Endothelial cell (in vitro differentiated cells): ENCODE measurements at regions not wholly inside any gene's neighbourhood (a gene's known extent, or its start where the extent isn't known, plus 50 kb on each side); places are given as distances from the start of the nearest gene placed in this dataset.

ENCODE experiments used
- DNase-seq: peaks from one replicate; pipeline ENCODE4 v3.0.0; 2021; ENCODE audit warnings: low spot score
- H3K27ac Mint-ChIP-seq: one replicate; pipeline ENCODE4 v1.8.0; 2021; ENCODE audit warnings: mixed read lengths, inconsistent platforms; ENCODE audit not compliant: unreplicated experiment
- H3K27me3 Mint-ChIP-seq: one replicate; pipeline ENCODE4 v1.8.0; 2021; ENCODE audit warnings: mild to moderate bottlenecking, moderate library complexity, mixed read lengths, inconsistent platforms; ENCODE audit not compliant: unreplicated experiment
- H3K36me3 Mint-ChIP-seq: one replicate; pipeline ENCODE4 v1.8.0; 2021; ENCODE audit warnings: mild to moderate bottlenecking, low read depth, mixed read lengths, inconsistent platforms; ENCODE audit not compliant: unreplicated experiment
- H3K4me1 Mint-ChIP-seq: one replicate; pipeline ENCODE4 v1.8.0; 2021; ENCODE audit warnings: mild to moderate bottlenecking, mixed read lengths, inconsistent platforms; ENCODE audit not compliant: unreplicated experiment
- H3K4me3 Mint-ChIP-seq: one replicate; pipeline ENCODE4 v1.8.0; 2021; ENCODE audit warnings: mild to moderate bottlenecking, mixed read lengths, inconsistent platforms; ENCODE audit not compliant: unreplicated experiment
- H3K9me3 Mint-ChIP-seq: one replicate; pipeline ENCODE4 v1.8.0; 2021; ENCODE audit warnings: mixed read lengths, inconsistent platforms; ENCODE audit not compliant: unreplicated experiment
- CTCF ChIP-seq: fragments of 200-600 bp; sonication (generic); IDR thresholded peaks from one replicate; pipeline ENCODE4 v1.5.0; 2021; ENCODE audit warnings: antibody characterized with exemption; ENCODE audit not compliant: unreplicated experiment

- no peak for TF ChIP-seq CTCF
- peaks cover 7% of the 10 kb centered on the region for H3K27me3 Mint-ChIP-seq
- H3K4me3 Mint-ChIP-seq, result no peak overlapping the region
- H3K4me1 Mint-ChIP-seq, result no peaks in the 10 kb centered on the region
- no peaks in the 10 kb centered on the region for H3K36me3 Mint-ChIP-seq
- no peaks in the 10 kb centered on the region for H3K9me3 Mint-ChIP-seq
- DNase-seq, result no peak
- no peak overlapping the region for H3K27ac Mint-ChIP-seq
Measured at GRCh38 chr6:66245231-66245630, 538.2 kb upstream of the EYS start.

- DNase-seq, result no peak
- no peak overlapping the region for H3K4me3 Mint-ChIP-seq
- no peak overlapping the region for H3K27ac Mint-ChIP-seq
- no peaks in the 10 kb centered on the region for H3K9me3 Mint-ChIP-seq
- TF ChIP-seq CTCF, result no peak
- H3K4me1 Mint-ChIP-seq, result peaks cover 11% of the 10 kb centered on the region
- H3K36me3 Mint-ChIP-seq, result no peaks in the 10 kb centered on the region
- H3K27me3 Mint-ChIP-seq, result peaks cover 3% of the 10 kb centered on the region
Measured at GRCh38 chr6:66238851-66239250, 531.8 kb upstream of the EYS start.

GRCh38 chr6:66232890-66233289 lies 525.9 kb upstream of the EYS start:
- H3K27me3 Mint-ChIP-seq, result peaks cover 3% of the 10 kb centered on the region
- H3K4me3 Mint-ChIP-seq, result no peak overlapping the region
- no peaks in the 10 kb centered on the region for H3K9me3 Mint-ChIP-seq
- no peak for TF ChIP-seq CTCF
- H3K36me3 Mint-ChIP-seq, result no peaks in the 10 kb centered on the region
- H3K27ac Mint-ChIP-seq, result no peak overlapping the region
- peaks cover 11% of the 10 kb centered on the region for H3K4me1 Mint-ChIP-seq
- no peak for DNase-seq

GRCh38 chr6:66230591-66230990 lies 523.6 kb upstream of the EYS start:
- no peak overlapping the region for H3K27ac Mint-ChIP-seq
- peaks cover 9% of the 10 kb centered on the region for H3K4me1 Mint-ChIP-seq
- no peak for TF ChIP-seq CTCF
- H3K27me3 Mint-ChIP-seq, result no peaks in the 10 kb centered on the region
- no peak for DNase-seq
- H3K36me3 Mint-ChIP-seq, result no peaks in the 10 kb centered on the region
- H3K9me3 Mint-ChIP-seq, result no peaks in the 10 kb centered on the region
- H3K4me3 Mint-ChIP-seq, result no peak overlapping the region

GRCh38 chr6:66226109-66226508 lies 519.1 kb upstream of the EYS start:
- Mint-ChIP-seq H3K27ac (no peak overlapping the region), H3K4me1 (no peaks in the 10 kb centered on the region), H3K4me3 (no peak overlapping the region), H3K9me3 (no peaks in the 10 kb centered on the region), H3K27me3 (no peaks in the 10 kb centered on the region), H3K36me3 (no peaks in the 10 kb centered on the region)
- TF ChIP-seq CTCF, result no peak
- no peak for DNase-seq
